GM12892 (cell line): ENCODE measurements at regions not wholly inside any gene's neighbourhood (a gene's known extent, or its start where the extent isn't known, plus 50 kb on each side); places are given as distances from the start of the nearest gene placed in this dataset.

Source experiments
- DNase-seq: peaks from one replicate; pipeline ENCODE4 v3.0.0; 2011; ENCODE audit not compliant: insufficient read length
- FAIRE-seq: peaks from 2 replicates; lab custom pipeline; 2011; peaks lifted over from hg19 to GRCh38; lab: Jason Lieb, UNC
- POLR2A ChIP-seq: IDR thresholded peaks from 2 replicates; pipeline ENCODE4 v1.6.1; 2011; ENCODE audit warnings: low read depth, low read length, control low read depth
- POLR2AphosphoS5 ChIP-seq: IDR thresholded peaks from 2 replicates; pipeline ENCODE4 v1.6.1; 2011; ENCODE audit warnings: low read depth, low read length, control low read depth
- TAF1 ChIP-seq: IDR thresholded peaks from 2 replicates; pipeline ENCODE4 v1.6.1; 2011; ENCODE audit warnings: low read depth, mild to moderate bottlenecking, control low read depth, low read length, borderline replicate concordance

- FAIRE-seq (no peak), DNase-seq (no peak)
- TF ChIP-seq POLR2AphosphoS5 = no peak
- no peak for TF ChIP-seq POLR2A
- TF ChIP-seq TAF1 = no peak
Measured at GRCh38 chr2:128973566-128973965, 654.9 kb upstream of the HS6ST1 start.

GRCh38 chr2:128978212-128978611, 659.5 kb upstream of the HS6ST1 start:
- TF ChIP-seq TAF1 (no peak), POLR2AphosphoS5 (no peak), POLR2A (no peak)
- FAIRE-seq = no peak
- DNase-seq = no peak

- FAIRE-seq = no peak
- TF ChIP-seq POLR2AphosphoS5 (no peak), TAF1 (no peak), POLR2A (no peak)
Measured at GRCh38 chr2:128979182-128979581, 660.5 kb upstream of the HS6ST1 start.

GRCh38 chr2:128980475-128980874, 661.8 kb upstream of the HS6ST1 start:
- FAIRE-seq = no peak
- no peak for DNase-seq
- TF ChIP-seq POLR2A (no peak), TAF1 (no peak), POLR2AphosphoS5 (no peak)

More at GRCh38 chr2:128979182-128979581, 660.5 kb upstream of the HS6ST1 start:
- no peak for DNase-seq

- TF ChIP-seq TAF1 (no peak), POLR2A (no peak)
- FAIRE-seq (no peak), DNase-seq (no peak)
Measured at GRCh38 chr2:128981353-128981752, 662.7 kb upstream of the HS6ST1 start.

- TF ChIP-seq POLR2A (no peak), TAF1 (no peak)
- DNase-seq (no peak), FAIRE-seq (no peak)
Measured at GRCh38 chr2:128982001-128982400, 663.3 kb upstream of the HS6ST1 start.

GRCh38 chr2:128982670-128983069, 664.0 kb upstream of the HS6ST1 start:
- TF ChIP-seq TAF1 (no peak), POLR2AphosphoS5 (no peak), POLR2A (no peak)
- DNase-seq (no peak), FAIRE-seq (peak; percentile 5)

- FAIRE-seq (no peak), DNase-seq (no peak)
- TF ChIP-seq POLR2AphosphoS5 = no peak
Measured at GRCh38 chr2:128983094-128983493, 664.4 kb upstream of the HS6ST1 start.

- no peak for TF ChIP-seq TAF1
- no peak for TF ChIP-seq POLR2A
- no peak for TF ChIP-seq POLR2AphosphoS5
- DNase-seq (no peak), FAIRE-seq (no peak)
Measured at GRCh38 chr2:128984081-128984480, 665.4 kb upstream of the HS6ST1 start.

GRCh38 chr2:128984855-128985254, 666.2 kb upstream of the HS6ST1 start:
- no peak for TF ChIP-seq POLR2A
- TF ChIP-seq POLR2AphosphoS5 = no peak
- TF ChIP-seq TAF1 = no peak
- FAIRE-seq = no peak
- no peak for DNase-seq

GRCh38 chr2:128986026-128986715, 667.5 kb upstream of the HS6ST1 start:
- FAIRE-seq = no peak
- TF ChIP-seq POLR2AphosphoS5 (no peak), TAF1 (no peak), POLR2A (no peak)
- DNase-seq = no peak

GRCh38 chr2:128986867-128987268, 668.2 kb upstream of the HS6ST1 start:
- TF ChIP-seq POLR2AphosphoS5 (no peak), TAF1 (no peak), POLR2A (no peak)
- DNase-seq = no peak
- FAIRE-seq = no peak
